NCI-H2171 treated with DMSO at 0.1 percent for 48 hours (cell line): ENCODE measurements at regions not wholly inside any gene's neighbourhood (a gene's known extent, or its start where the extent isn't known, plus 50 kb on each side); places are given as distances from the start of the nearest gene placed in this dataset.
"Not testable (repeated sequence)": the region's sequence is repeated elsewhere in the genome, so short reads cannot be mapped to it uniquely, and the experiment has no call there.

Experiments used
- DNase-seq: peaks from one replicate; lab custom pipeline; 2025; lab: John Stamatoyannopoulos, UW

- DNase-seq: peak; percentile 29
Observed at GRCh38 chr15:25624504-25625177, 185.8 kb upstream of the UBE3A start.

GRCh38 chr15:25623708-25624107, 184.9 kb upstream of the UBE3A start:
- no peak for DNase-seq

- DNase-seq: no peak
Observed at GRCh38 chr15:25620466-25620865, 181.6 kb upstream of the UBE3A start.

GRCh38 chr15:25619761-25620160, 180.9 kb upstream of the UBE3A start:
- no peak for DNase-seq

- no peak for DNase-seq
Observed at GRCh38 chr15:25619076-25619475, 180.3 kb upstream of the UBE3A start.

- no peak for DNase-seq
Observed at GRCh38 chr15:25618161-25618560, 179.3 kb upstream of the UBE3A start.

- no peak for DNase-seq
Observed at GRCh38 chr15:25616471-25616870, 177.6 kb upstream of the UBE3A start.

GRCh38 chr15:25613134-25613533, 174.3 kb upstream of the UBE3A start:
- DNase-seq: no peak

GRCh38 chr15:25611603-25612002, 172.8 kb upstream of the UBE3A start:
- DNase-seq: no peak

GRCh38 chr15:25609371-25609770, 170.5 kb upstream of the UBE3A start:
- no peak for DNase-seq

- DNase-seq: no peak
Observed at GRCh38 chr15:25608926-25609325, 170.1 kb upstream of the UBE3A start.

- no peak for DNase-seq
Observed at GRCh38 chr15:25605151-25605550, 166.3 kb upstream of the UBE3A start.

- no peak for DNase-seq
Observed at GRCh38 chr15:25600751-25601150, 161.9 kb upstream of the UBE3A start.

- no peak for DNase-seq
Observed at GRCh38 chr15:25597571-25597970, 158.7 kb upstream of the UBE3A start.

GRCh38 chr15:25596644-25597562, 158.1 kb upstream of the UBE3A start:
- DNase-seq: no peak

GRCh38 chr15:25587616-25588340, 149.0 kb upstream of the UBE3A start:
- DNase-seq: no peak

- no peak for DNase-seq
Observed at GRCh38 chr15:25582886-25583285, 144.1 kb upstream of the UBE3A start.

GRCh38 chr15:25579127-25579526, 140.3 kb upstream of the UBE3A start:
- DNase-seq: no peak

GRCh38 chr15:25572191-25572590, 133.4 kb upstream of the UBE3A start:
- DNase-seq: no peak

GRCh38 chr15:25568751-25569150, 129.9 kb upstream of the UBE3A start:
- no peak for DNase-seq

GRCh38 chr15:25566545-25566944, 127.7 kb upstream of the UBE3A start:
- not testable (repeated sequence) for DNase-seq

- DNase-seq: no peak
Observed at GRCh38 chr15:25565470-25566264, 126.8 kb upstream of the UBE3A start.
